GM21423 (cell line): ENCODE measurements at regions not wholly inside any gene's neighbourhood (a gene's known extent, or its start where the extent isn't known, plus 50 kb on each side); places are given as distances from the start of the nearest gene placed in this dataset.
A peak's percentile ranks its signal among the peaks of the same experiment; 100 is the strongest.

Source experiments
- ATAC-seq: cut with Tn5 transposase; IDR thresholded peaks from one replicate; pipeline ENCODE4 v1.9.1; 2021; ENCODE audit warnings: mild to moderate bottlenecking, moderate library complexity; ENCODE audit not compliant: unreplicated experiment

- ATAC-seq: peak; percentile 40
Measured at GRCh38 chr7:22565315-22565811, 65.4 kb upstream of the STEAP1B start.

- ATAC-seq: no peak
Measured at GRCh38 chr7:22564511-22565045, 64.6 kb upstream of the STEAP1B start.

- no peak for ATAC-seq
Measured at GRCh38 chr7:22563621-22564241, 63.7 kb upstream of the STEAP1B start.

- no peak for ATAC-seq
Measured at GRCh38 chr7:22563032-22563501, 63.1 kb upstream of the STEAP1B start.

DNA sequence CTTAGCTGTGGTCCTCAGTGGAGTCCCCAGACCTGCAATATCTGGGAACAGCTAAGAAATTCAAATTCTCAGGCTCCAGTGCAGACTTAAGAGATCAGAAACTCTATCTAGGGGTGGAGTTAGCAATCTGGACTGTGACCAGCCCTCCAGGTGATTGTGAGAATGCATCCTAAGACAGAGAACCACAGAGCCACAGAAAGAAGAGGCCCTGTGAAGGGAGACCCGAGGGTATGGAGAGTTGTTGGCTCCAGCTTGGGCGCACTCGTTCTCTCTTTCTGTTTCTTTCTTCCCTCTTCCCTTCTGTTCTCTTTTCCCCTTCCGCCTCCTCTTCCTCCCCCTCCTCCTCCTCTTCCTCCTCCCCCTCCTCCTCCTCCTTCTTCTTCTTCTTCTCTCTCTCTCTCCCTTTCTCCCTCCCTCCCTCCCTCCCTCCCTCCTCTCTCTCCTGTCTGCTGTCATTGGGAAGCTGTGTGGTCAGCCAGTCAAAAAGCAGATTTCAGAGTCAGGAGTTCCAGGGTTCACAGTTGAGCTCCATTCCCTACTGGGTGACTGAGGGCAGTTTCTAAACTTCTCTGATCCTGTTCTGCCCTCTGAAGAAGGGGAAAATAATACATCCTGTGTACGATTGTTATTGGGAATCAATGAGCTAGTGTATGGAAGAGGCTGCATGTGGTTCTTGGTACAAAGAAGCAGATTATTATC lies 62.1 kb upstream of the STEAP1B start:
- no peak for ATAC-seq

DNA sequence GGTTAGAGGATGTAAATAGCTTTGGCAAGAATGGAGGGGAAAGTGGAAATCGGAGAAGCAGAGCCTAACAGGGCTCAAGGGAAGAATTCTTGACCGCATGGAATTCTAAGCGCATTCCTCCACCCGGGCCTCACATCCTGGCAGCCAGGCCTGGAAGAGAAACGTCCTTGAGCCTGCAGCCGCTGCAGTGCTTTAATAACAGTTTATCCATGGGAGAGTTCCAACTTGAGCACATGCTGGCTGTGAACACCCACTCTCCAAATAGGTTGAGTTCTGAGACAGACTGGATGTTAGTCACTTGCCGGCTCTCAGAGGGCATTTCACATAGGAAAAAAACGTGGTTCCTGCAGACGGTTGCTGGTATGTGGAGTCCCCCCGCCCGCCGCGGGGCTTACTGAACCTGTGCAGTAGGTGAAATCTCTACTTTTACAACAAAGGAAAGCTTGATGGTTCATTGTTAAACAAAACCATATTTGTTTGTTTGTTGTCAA lies 61.4 kb upstream of the STEAP1B start:
- no peak for ATAC-seq

DNA sequence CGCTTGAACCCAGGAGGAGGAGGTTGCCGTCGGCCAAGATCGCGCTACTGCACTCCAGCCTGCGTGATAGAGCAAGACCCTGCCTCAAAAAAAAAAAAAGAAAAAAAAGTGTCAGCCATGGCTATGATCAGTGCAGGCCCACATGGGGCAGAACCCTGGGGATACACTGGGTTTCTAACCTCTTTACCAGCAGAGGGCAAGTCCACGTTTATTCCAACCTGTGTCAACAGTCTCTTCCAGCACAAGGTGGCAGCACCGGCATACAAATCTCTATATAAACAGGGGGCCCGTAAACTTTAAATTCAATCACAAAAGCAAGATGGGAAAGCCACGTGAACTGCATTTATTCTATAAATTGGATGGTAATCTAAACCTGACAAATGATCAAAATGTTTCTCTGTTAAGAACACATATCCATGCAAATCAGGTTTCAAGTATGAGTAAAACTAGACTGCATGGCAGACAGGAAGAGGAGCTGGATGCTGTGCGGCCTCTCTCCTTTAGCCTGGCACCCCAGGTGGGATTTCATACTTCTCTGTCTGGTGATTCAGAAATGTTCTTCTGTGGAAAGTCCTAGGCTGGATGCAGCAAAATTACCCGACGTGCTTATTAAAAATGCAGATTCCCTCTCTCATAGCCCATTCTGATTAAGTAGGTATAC lies 60.0 kb upstream of the STEAP1B start:
- no peak for ATAC-seq

GRCh38 chr7:22557167-22557566 lies 57.2 kb upstream of the STEAP1B start:
- ATAC-seq: no peak

GRCh38 chr7:22555476-22555875 lies 55.5 kb upstream of the STEAP1B start:
- no peak for ATAC-seq

GRCh38 chr7:22554184-22554583 lies 54.2 kb upstream of the STEAP1B start:
- no peak for ATAC-seq

DNA sequence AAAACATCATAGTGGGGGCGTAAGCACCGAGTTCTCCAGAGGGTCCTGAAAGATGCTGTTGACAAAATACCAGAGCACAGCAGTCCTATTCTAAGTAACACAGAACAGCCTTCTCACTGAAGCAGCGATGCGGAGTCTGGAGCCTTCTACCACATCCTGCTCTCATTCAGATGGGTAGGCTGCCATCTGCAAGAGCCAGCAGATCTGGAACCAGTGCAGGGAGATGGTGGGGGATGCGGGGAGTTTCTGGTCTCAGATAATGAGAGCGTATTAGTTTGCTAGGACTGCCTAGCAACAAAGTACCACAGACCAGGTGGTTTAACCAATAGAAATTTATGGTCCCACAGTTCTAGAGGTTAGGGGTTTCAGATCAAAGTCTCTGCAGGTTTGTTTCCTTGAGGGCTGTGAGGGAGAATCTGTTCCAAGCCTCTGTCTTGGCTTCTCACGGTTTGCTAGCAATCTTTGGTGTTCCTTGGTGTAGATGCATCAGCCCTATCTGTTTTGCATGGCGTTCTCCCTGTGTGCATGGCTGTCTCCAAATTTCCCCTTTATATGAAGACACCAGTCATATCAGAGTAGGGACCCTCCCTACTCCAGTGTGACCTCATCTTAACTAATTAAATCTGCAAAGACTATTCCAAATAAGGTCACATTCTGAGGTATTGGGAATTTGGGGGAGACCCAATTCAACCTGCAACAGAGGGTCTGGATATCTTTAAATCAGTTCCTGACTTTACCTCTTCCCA lies 52.0 kb upstream of the STEAP1B start:
- ATAC-seq: peak; percentile 79

DNA sequence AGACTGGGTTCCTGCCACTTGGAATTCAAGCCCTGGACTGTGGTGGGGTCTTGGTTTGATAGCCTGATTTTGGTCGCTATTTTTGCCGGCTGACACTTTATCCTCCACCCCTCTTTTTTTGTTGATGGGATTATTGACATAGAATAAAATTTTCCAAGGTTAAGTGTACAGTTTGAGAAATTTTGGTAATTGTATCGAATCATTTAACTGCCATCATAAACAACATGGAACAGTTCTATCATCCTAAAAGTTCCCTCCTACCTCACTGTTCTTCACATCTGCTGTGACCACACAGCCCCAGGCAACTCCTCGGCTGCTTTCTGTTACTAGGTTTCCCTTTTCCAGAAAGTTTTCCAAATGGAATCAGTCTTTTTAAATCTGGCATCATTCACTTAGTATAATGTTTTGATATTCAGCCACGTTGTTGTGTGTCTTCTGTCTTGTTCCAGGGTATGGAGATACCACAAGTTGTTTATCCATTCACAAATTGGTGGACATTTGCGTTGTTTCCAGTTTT lies 50.6 kb upstream of the STEAP1B start:
- ATAC-seq: no peak

DNA sequence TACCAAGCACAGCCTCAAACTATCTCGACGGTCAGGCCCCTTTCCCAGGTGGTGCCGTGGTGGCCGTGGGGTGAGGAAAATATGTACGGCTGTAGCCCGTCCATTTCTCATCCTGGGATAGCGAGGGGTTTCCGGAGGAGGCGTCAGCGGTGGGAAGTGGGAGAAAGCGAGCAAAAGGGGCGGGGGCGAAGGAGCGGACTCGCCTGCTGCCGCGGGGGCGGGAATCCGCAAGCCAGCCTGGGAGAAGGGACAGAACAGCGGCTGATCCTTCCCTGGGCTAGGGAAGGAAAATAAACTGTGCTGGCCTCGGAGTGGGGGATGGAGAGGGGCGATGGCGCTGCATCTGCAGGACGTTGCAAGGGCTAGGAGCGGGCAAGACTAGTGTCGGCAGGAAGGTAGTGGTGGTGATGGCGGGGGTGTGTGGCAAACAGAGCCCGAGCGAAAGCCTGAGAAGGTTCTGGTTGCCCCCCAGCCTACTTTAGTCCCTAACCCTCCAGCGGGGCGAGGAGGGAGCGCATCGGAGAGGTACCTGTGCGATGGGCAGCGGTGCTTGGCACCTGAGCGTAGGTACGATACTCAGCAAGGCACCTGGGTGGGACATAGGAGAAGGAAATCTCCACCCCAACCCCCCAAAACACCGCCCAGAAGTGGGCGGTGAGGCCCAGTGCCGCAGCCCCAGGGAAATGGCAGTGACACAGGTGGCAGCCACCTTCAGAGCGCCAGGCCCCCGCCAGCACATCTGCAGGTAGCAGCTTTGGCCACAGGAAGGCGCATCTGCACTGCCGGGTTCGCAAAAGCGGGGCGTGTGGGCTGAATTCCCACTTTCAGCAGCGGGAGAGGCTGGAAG lies 49.9 kb upstream of the STEAP1B start:
- no peak for ATAC-seq
